Coronary artery (tissue), 2 donors: ENCODE measurements at regions not wholly inside any gene's neighbourhood (a gene's known extent, or its start where the extent isn't known, plus 50 kb on each side); places are given as distances from the start of the nearest gene placed in this dataset.
"Not testable (repeated sequence)": the region's sequence is repeated elsewhere in the genome, so short reads cannot be mapped to it uniquely, and the experiment has no call there.

ENCODE experiments used
- DNase-seq: peaks from one replicate; pipeline ENCODE4 v3.0.0-alpha.2; 2017; ENCODE audit warnings: low spot score
- H3K27ac ChIP-seq, 2 donors: fragments of 200-600 bp; sonication (generic); one replicate each; pipeline ENCODE4 v1.5.1; 2016 to 2019
- H3K4me3 ChIP-seq: fragments of 200-600 bp; sonication (generic); 2 replicates; pipeline ENCODE4 v1.5.1; 2016; ENCODE audit warnings: mild to moderate bottlenecking, moderate library complexity
- TF ChIP-seq, protein P1 (sequence below): fragments of 200-600 bp; sonication (generic); IDR thresholded peaks from one replicate; pipeline ENCODE4 v1.5.1; 2019; ENCODE audit warnings: antibody characterized with exemption

DNA sequence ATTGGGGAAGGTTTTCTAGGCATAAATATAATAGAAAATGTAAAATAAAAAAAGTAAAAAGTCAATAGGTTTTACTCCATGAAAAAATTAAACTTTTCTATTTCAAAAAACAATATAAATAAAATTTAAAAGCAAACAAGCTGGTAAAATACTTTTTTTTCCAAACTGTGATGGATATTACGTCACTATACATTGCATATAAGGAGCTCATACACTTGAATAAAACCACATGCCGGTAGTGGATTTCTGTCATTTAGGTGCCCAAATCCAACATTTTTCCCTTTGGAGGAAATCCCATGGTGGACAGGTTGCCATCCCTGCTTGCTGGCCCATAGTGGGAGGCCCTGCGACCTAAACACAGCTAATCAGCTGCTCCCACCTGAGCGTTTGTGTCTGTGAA, 289.4 kb upstream of the HNRNPA3 start:
- TF ChIP-seq, protein P1, sequence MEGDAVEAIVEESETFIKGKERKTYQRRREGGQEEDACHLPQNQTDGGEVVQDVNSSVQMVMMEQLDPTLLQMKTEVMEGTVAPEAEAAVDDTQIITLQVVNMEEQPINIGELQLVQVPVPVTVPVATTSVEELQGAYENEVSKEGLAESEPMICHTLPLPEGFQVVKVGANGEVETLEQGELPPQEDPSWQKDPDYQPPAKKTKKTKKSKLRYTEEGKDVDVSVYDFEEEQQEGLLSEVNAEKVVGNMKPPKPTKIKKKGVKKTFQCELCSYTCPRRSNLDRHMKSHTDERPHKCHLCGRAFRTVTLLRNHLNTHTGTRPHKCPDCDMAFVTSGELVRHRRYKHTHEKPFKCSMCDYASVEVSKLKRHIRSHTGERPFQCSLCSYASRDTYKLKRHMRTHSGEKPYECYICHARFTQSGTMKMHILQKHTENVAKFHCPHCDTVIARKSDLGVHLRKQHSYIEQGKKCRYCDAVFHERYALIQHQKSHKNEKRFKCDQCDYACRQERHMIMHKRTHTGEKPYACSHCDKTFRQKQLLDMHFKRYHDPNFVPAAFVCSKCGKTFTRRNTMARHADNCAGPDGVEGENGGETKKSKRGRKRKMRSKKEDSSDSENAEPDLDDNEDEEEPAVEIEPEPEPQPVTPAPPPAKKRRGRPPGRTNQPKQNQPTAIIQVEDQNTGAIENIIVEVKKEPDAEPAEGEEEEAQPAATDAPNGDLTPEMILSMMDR, result no peak
- Histone ChIP-seq H3K27ac (no peak overlapping the region), H3K4me3 (no peak overlapping the region)
- no peak for DNase-seq

DNA sequence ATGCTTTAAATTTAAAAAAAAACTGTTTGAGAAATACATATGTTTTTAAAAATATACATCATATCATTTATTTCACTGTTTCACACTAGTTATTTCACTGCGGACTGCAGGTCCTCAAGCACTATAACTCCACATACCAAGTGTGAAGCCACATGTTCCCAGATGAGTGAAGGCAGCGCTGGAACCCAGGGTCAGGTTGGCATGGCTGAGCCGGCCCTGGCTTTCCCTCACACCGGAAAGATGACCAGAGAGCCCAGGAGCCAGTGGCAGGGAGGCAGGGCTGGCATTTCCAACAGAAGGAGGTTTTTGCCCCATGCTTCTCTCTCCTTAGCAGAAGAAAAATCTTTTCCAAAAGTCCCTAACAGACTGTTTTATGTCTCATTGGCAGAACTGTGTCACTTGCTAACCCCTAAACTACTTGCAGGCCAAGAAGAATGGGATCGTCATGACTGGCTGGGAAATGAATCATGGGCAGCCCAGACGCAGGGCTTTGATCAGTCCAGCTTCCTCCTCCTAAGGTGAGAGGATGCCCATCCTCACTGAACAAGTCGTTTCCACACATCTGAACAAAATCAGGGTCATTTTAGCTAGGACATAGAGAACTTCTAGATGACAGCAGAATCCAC, 287.6 kb upstream of the HNRNPA3 start:
- Histone ChIP-seq H3K4me3 (no peak overlapping the region), H3K27ac (no peak overlapping the region)
- DNase-seq, result no peak
- TF ChIP-seq, protein P1, result no peak

DNA sequence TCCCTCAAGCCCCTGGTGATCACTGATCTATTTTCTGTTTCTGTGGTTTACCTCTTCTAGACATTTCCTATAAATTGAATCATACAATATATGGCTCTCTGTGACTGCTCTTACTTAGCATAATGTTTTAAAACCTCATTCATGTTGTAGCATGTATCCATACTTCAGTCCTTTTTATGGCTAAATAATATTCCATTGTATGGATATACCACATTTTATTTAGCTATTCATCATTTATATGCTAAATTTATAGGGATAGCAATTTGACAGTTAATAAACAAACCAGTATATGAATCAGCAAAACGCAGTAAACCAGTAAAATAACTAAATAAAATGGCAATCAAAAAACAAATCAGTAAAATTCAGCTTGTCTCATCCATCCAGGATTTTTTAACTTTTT, 286.1 kb upstream of the HNRNPA3 start:
- Histone ChIP-seq H3K27ac (no peak overlapping the region), H3K4me3 (no peak overlapping the region)
- TF ChIP-seq, protein P1, result no peak
- DNase-seq, result no peak

DNA sequence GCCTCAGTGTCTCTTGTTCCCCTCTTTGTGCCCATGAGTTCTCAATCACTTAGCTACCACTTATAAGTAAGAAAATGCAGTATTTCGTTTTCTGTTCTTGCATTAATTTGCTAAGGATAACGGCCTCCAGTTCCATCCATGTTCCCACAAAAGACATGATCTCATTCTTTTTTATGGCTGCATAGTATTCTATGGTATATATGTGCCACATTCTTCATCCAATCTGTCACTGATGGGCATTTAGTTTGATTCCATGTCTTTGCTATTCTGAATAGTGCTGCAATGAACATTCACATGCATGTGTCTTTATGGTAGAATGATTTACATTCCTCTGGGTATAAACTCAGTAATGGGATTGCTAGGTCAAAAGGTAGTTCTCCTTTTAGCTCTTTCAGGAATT, 283.2 kb upstream of the HNRNPA3 start:
- not testable (repeated sequence) for DNase-seq, H3K27ac ChIP-seq, H3K4me3 ChIP-seq

DNA sequence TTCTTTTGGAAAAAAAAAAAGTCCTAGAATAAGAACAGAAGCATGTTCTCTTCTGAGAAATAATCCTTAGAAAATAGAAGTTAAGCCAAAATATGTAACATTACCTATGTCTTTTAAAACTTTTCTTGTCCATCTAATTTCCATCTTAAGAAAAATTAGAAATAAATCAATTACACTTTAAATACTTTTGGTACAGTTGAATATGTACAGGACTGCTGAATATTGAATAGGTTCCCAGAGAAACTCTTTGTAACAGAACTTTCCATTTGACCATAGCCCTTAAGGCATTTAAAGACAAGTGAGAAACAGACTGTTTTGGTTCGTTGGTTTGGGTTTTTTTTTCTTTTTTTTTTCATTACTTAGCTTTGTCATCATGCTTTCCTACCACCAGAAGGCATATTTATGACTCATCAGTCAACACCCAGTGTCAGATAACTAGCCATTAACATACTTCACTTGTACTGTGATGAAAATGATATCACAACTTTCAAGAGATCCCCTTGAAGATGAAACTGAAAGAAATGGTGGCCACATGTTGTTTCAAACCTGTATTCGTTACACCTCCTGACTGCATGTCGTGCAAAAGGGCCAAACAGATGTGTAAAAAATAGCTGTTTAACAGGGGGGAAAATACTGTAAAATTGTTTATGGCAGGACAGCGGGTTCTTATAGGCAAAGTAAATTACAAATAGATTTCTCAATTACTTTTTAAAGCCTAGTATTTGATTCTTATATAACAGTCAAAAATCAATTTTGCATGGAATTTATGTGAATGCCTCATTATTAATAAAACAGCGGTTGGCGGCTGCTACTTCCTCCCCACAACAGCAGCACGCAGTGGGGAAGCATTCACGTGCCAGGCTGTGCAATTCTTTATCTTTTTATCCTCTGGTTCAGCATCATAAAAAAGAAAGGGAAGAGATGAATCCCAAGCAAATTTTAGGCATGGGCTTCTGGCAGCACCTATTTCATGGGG, 280.7 kb upstream of the HNRNPA3 start:
- H3K27ac ChIP-seq, result no peak overlapping the region
- TF ChIP-seq, protein P1, result no peak
- DNase-seq, result no peak

DNA sequence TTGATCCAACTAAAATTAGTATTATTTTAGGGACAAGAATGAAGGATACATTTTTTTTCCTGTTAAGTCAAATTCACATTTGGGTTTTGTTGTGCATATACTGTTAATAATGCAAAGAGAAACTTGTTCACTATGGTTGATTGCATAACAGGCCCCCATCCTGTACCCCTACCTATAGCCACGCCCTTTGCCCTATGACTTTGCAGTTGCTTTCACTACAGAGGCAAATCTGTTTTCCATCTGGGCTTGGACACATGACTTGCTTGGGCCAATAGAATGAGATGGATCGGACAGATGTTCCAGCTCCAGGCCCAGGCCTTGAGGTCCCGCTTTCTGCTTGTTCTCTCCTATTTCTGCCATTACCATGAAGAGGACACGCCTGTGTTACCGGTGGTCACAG, 278.5 kb upstream of the HNRNPA3 start:
- no peak for DNase-seq
- H3K4me3 ChIP-seq, result no peak overlapping the region
- TF ChIP-seq, protein P1, result no peak
- no peak overlapping the region for H3K27ac ChIP-seq

More for the DNA sequence above, 280.7 kb upstream of the HNRNPA3 start:
- no peak overlapping the region for H3K4me3 ChIP-seq

DNA sequence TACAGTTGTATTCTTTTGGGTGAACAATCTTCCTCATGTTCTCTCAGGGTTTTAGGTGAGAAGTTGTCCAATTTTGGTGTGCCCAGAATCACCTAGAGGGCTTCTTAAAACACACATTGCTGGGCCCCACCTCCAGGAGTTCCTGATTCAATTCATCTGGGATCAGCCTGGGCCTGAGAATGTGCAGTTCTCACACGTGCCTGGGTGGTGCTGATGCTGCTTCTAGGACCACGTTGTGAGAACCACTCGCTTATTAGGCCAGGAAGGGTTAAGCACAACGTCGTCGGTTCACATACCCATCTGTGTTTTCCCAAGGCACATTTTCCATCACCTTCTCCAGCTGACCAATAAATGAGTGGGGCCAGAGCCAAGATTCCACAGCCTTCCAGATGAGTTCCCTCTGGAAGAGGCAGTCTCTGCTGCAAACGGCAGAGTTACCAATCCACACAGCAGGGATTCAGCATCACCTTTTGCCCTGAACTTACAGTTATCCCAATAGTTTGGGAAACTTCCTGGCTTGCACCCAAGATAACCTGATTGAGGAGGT, 277.7 kb upstream of the HNRNPA3 start:
- no peak overlapping the region for H3K4me3 ChIP-seq
- H3K27ac ChIP-seq, result no peak overlapping the region
- DNase-seq, result no peak
- TF ChIP-seq, protein P1, result no peak
